Kidney (tissue), 13 donors: ENCODE measurements at regions not wholly inside any gene's neighbourhood (a gene's known extent, or its start where the extent isn't known, plus 50 kb on each side); places are given as distances from the start of the nearest gene placed in this dataset.

Experiments used
- DNase-seq, 5 donors: peaks; one replicate each; pipeline ENCODE4 v3.0.0-alpha.2; 2013 to 2020
- FAIRE-seq: peaks from 2 replicates; lab custom pipeline; 2012; peaks lifted over from hg19 to GRCh38; lab: Jason Lieb, UNC
- H3K27ac ChIP-seq, 2 donors: one replicate each; pipeline ENCODE4 v1.7.0; 2013; ENCODE audit warnings: low read depth in 2 of 2, low read length in 2 of 2, inconsistent platforms in 1 of 2
- H3K27me3 ChIP-seq: one replicate; pipeline ENCODE4 v1.7.1; 2013; ENCODE audit warnings: low read length, inconsistent platforms; ENCODE audit not compliant: control insufficient read depth, insufficient read depth
- H3K36me3 ChIP-seq, 3 donors: one replicate each; pipeline versions ENCODE4 v1.7.0 to v1.7.1; 2013; ENCODE audit warnings: low read length in 3 of 3, control low read depth in 1 of 3, inconsistent platforms in 1 of 3; ENCODE audit not compliant: insufficient read depth in 3 of 3, control insufficient read depth in 2 of 3
- H3K4me1 ChIP-seq, 3 donors: one replicate each; pipeline versions ENCODE4 v1.7.0 to v1.7.1; 2013; ENCODE audit warnings: low read length in 3 of 3, inconsistent platforms in 1 of 3, low read depth in 1 of 3; ENCODE audit not compliant: control insufficient read depth in 2 of 3, insufficient read depth in 2 of 3
- H3K4me3 ChIP-seq, 3 donors: one replicate each; pipeline versions ENCODE4 v1.7.0 to v1.8.1; 2013; ENCODE audit warnings: low read length in 3 of 3, control low read depth in 1 of 3, inconsistent platforms in 1 of 3
- H3K9ac ChIP-seq, 3 donors: one replicate each; pipeline versions ENCODE4 v1.7.0 to v1.7.1; 2013; ENCODE audit warnings: low read length in 3 of 3, control low read depth in 1 of 3, inconsistent platforms in 1 of 3
- H3K9me3 ChIP-seq, 3 donors: one replicate each; pipeline versions ENCODE4 v1.7.0 to v1.7.1; 2013; ENCODE audit warnings: low read length in 3 of 3, control low read depth in 1 of 3, inconsistent platforms in 1 of 3; ENCODE audit not compliant: control insufficient read depth in 2 of 3, insufficient read depth in 1 of 3
- intact Hi-C: fragments of 100-400 bp; cut with DNase I; formaldehyde crosslinking; loops from one replicate; pipeline ENCODE4 v1.11.1; 2022
- TF ChIP-seq, protein P1 (sequence below): IDR thresholded peaks from 3 replicates; pipeline ENCODE4 v1.5.1; 2012; ENCODE audit warnings: mild to moderate bottlenecking, moderate library complexity, borderline replicate concordance; ENCODE audit not compliant: insufficient read depth; ENCODE audit errors: extremely low read depth
- donor health status: control.
- donor health status: control.
- donor health status: control.
- donor health status: control.
- donor health status: control.
- donor health status: DM: yes; HTN: yes; CAD: no.
- donor health status: Normal renal cell carcinoma (clear cell type).

DNA sequence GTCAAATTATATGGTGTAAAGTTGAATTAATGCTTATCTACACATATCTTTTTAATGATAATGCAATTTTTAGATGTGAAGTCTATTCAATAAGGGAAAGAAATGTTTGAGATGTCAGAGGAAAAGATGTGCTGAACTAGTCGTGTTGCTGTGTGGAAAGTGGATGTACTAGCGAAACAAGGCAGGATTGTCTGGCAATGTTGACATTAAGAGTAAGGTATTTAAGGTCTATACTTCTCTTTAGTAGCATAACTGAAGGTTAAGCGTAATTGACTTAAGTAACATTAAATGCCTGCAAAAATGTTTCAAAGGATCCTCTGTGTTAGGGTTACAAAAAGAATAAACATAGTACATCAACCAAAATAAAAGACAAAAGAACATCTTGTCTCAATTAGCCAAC is 787.3 kb upstream of the KLHL1 start:
- no peak overlapping the region for H3K9ac ChIP-seq
- H3K27ac ChIP-seq, result no peak overlapping the region
- no peak for FAIRE-seq
- TF ChIP-seq, protein P1, sequence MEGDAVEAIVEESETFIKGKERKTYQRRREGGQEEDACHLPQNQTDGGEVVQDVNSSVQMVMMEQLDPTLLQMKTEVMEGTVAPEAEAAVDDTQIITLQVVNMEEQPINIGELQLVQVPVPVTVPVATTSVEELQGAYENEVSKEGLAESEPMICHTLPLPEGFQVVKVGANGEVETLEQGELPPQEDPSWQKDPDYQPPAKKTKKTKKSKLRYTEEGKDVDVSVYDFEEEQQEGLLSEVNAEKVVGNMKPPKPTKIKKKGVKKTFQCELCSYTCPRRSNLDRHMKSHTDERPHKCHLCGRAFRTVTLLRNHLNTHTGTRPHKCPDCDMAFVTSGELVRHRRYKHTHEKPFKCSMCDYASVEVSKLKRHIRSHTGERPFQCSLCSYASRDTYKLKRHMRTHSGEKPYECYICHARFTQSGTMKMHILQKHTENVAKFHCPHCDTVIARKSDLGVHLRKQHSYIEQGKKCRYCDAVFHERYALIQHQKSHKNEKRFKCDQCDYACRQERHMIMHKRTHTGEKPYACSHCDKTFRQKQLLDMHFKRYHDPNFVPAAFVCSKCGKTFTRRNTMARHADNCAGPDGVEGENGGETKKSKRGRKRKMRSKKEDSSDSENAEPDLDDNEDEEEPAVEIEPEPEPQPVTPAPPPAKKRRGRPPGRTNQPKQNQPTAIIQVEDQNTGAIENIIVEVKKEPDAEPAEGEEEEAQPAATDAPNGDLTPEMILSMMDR, result no peak
- H3K36me3 ChIP-seq, result no peaks in the 10 kb centered on the region
- H3K4me3 ChIP-seq, result no peak overlapping the region
- intact Hi-C loops, result no loop called here
- DNase-seq, result no peak
- no peaks in the 10 kb centered on the region for H3K9me3 ChIP-seq
- no peaks in the 10 kb centered on the region for H3K4me1 ChIP-seq
- H3K27me3 ChIP-seq, result no peaks in the 10 kb centered on the region

DNA sequence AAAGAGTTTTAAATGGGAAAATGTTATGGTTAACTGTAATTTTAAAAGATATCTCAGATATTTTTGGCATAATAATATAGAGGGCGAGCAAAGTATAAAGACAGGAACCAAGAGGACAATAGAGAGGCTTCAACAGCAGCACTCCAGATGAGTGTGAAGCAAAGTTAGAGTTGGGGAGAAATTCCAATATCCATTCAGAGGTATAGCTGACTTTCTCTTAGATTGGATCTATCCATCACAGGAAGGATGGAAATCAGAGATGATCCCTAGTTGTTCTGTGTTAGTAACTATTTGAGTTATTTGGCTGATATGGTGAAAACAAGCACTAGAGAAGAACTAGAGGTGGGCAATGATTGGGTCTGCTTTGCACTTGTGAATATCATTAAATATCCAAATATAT is 786.0 kb upstream of the KLHL1 start:
- intact Hi-C loops, result no loop called here
- H3K27ac ChIP-seq, result no peak overlapping the region
- no peak for FAIRE-seq

GRCh38 chr13:70893832-70894231 is 785.6 kb upstream of the KLHL1 start:
- TF ChIP-seq, protein P1, result no peak
- H3K9me3 ChIP-seq, result no peaks in the 10 kb centered on the region
- no peaks in the 10 kb centered on the region for H3K4me1 ChIP-seq
- DNase-seq (no peak), FAIRE-seq (no peak)
- no peak overlapping the region for H3K4me3 ChIP-seq
- no peak overlapping the region for H3K27ac ChIP-seq
- H3K9ac ChIP-seq, result no peak overlapping the region
- no peaks in the 10 kb centered on the region for H3K36me3 ChIP-seq
- intact Hi-C loops, result no loop called here
- H3K27me3 ChIP-seq, result no peaks in the 10 kb centered on the region

More for the DNA sequence above, 786.0 kb upstream of the KLHL1 start:
- H3K27me3 ChIP-seq, result no peaks in the 10 kb centered on the region
- no peaks in the 10 kb centered on the region for H3K4me1 ChIP-seq
- no peak overlapping the region for H3K9ac ChIP-seq
- DNase-seq, result no peak
- no peaks in the 10 kb centered on the region for H3K36me3 ChIP-seq
- TF ChIP-seq, protein P1, result no peak
- no peaks in the 10 kb centered on the region for H3K9me3 ChIP-seq
- H3K4me3 ChIP-seq, result no peak overlapping the region

DNA sequence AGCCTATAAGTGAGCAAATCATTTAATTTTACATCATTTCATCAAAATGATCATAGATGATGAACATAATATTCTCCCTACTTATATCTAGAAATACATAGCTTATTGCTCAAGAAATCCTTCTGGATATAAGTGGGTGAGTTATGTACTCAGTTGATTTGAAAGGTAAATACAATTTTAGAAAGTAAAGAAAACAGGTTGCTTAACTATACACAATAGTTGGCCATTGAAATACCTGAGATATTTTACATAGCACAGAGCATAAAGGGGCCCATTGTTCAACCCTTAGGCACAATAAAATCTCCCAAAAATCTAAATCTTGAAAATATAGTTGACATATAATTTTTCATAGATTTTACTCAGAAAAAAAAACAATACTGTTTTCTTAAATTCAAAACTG is 782.0 kb upstream of the KLHL1 start:
- DNase-seq, result no peak

More for the DNA sequence above, 782.0 kb upstream of the KLHL1 start:
- no peak overlapping the region for H3K27ac ChIP-seq
- H3K4me1 ChIP-seq, result no peaks in the 10 kb centered on the region
- FAIRE-seq, result no peak
- H3K4me3 ChIP-seq, result no peak overlapping the region
- H3K9me3 ChIP-seq, result no peaks in the 10 kb centered on the region
- no peaks in the 10 kb centered on the region for H3K36me3 ChIP-seq
- TF ChIP-seq, protein P1, result no peak
- H3K27me3 ChIP-seq, result no peaks in the 10 kb centered on the region
- intact Hi-C loops, result no loop called here
- H3K9ac ChIP-seq, result no peak overlapping the region
